Activated T-cell treated with anti-CD3 and anti-CD28 coated beads, Interleukin-2, amount 50 U/mL, for 72 hours (primary cell): ENCODE measurements at regions not wholly inside any gene's neighbourhood (a gene's known extent, or its start where the extent isn't known, plus 50 kb on each side); places are given as distances from the start of the nearest gene placed in this dataset.
"Not testable (repeated sequence)": the region's sequence is repeated elsewhere in the genome, so short reads cannot be mapped to it uniquely, and the experiment has no call there.

Source experiments
- ATAC-seq, 2 donors: fragments of 150-1000 bp; cut with Tn5 transposase; replicated peaks in 1 of 2; 2 replicates each; pipeline ENCODE4 v1.10.0; 2021; ENCODE audit warnings: moderate library complexity in 2 of 2, mild to moderate bottlenecking in 1 of 2
- DNase-seq, 2 donors: peaks; one replicate each; pipeline ENCODE4 v3.0.0; 2021 to 2022; ENCODE audit warnings: mixed read lengths in 1 of 2
- H3K27ac Mint-ChIP-seq: one replicate; pipeline ENCODE4 v1.8.0; 2022; ENCODE audit warnings: mild to moderate bottlenecking, moderate library complexity, mixed read lengths
- H3K27me3 Mint-ChIP-seq: one replicate; pipeline ENCODE4 v1.8.0; 2022; ENCODE audit warnings: low read depth, mixed read lengths
- H3K36me3 Mint-ChIP-seq, 2 donors: one replicate each; pipeline ENCODE4 v1.8.0; 2022; ENCODE audit warnings: mixed read lengths in 2 of 2, mild to moderate bottlenecking in 1 of 2; ENCODE audit not compliant: insufficient read depth in 2 of 2
- H3K4me1 Mint-ChIP-seq: one replicate; pipeline ENCODE4 v1.8.0; 2022; ENCODE audit warnings: low read depth, mixed read lengths
- H3K4me3 Mint-ChIP-seq, 2 donors: one replicate each; pipeline ENCODE4 v1.8.0; 2022; ENCODE audit warnings: mild to moderate bottlenecking in 2 of 2, mixed read lengths in 2 of 2, moderate library complexity in 2 of 2
- H3K9me3 Mint-ChIP-seq, 2 donors: one replicate each; pipeline ENCODE4 v1.8.0; 2022; ENCODE audit warnings: mixed read lengths in 2 of 2

GRCh38 chr14:48260394-48261295, 585.2 kb upstream of the MDGA2 start:
- not testable (repeated sequence) for H3K27ac Mint-ChIP-seq, H3K36me3 Mint-ChIP-seq

GRCh38 chr14:48259876-48260275, 584.5 kb upstream of the MDGA2 start:
- peaks cover 2 to 12% of the 10 kb centered on the region in 2 donors for H3K9me3 Mint-ChIP-seq
- not testable (repeated sequence) for H3K27me3 Mint-ChIP-seq, ATAC-seq, H3K4me1 Mint-ChIP-seq, H3K27ac Mint-ChIP-seq, H3K4me3 Mint-ChIP-seq, DNase-seq, H3K36me3 Mint-ChIP-seq

More at GRCh38 chr14:48260394-48261295, 585.2 kb upstream of the MDGA2 start:
- ATAC-seq, H3K4me1 Mint-ChIP-seq, H3K4me3 Mint-ChIP-seq, DNase-seq, H3K27me3 Mint-ChIP-seq: not testable (repeated sequence)
- peaks cover 2 to 14% of the 10 kb centered on the region in 2 donors for H3K9me3 Mint-ChIP-seq

GRCh38 chr14:48259232-48259631, 583.8 kb upstream of the MDGA2 start:
- not testable (repeated sequence) for DNase-seq, ATAC-seq, H3K4me3 Mint-ChIP-seq, H3K36me3 Mint-ChIP-seq, H3K27me3 Mint-ChIP-seq, H3K4me1 Mint-ChIP-seq, H3K27ac Mint-ChIP-seq
- peaks cover 2 to 12% of the 10 kb centered on the region in 2 donors for H3K9me3 Mint-ChIP-seq

- H3K27ac Mint-ChIP-seq, DNase-seq, H3K36me3 Mint-ChIP-seq, H3K27me3 Mint-ChIP-seq, H3K4me1 Mint-ChIP-seq, H3K4me3 Mint-ChIP-seq, ATAC-seq: not testable (repeated sequence)
- H3K9me3 Mint-ChIP-seq = peaks cover 2 to 12% of the 10 kb centered on the region in 2 donors
Observed at GRCh38 chr14:48258703-48259102, 583.3 kb upstream of the MDGA2 start.

GRCh38 chr14:48253020-48253419, 577.6 kb upstream of the MDGA2 start:
- ATAC-seq (no peak), DNase-seq (no peak)
- Mint-ChIP-seq H3K4me3 (no peak overlapping the region), H3K36me3 (no peaks in the 10 kb centered on the region), H3K27ac (no peak overlapping the region), H3K9me3 (peaks cover 0 to 4% of the 10 kb centered on the region in 2 donors), H3K4me1 (no peaks in the 10 kb centered on the region), H3K27me3 (no peaks in the 10 kb centered on the region)

GRCh38 chr14:48251290-48251689, 575.9 kb upstream of the MDGA2 start:
- no peak for DNase-seq

GRCh38 chr14:48250575-48250974, 575.2 kb upstream of the MDGA2 start:
- Mint-ChIP-seq H3K4me3 (no peak overlapping the region), H3K9me3 (peaks cover 0 to 4% of the 10 kb centered on the region in 2 donors), H3K4me1 (no peaks in the 10 kb centered on the region), H3K36me3 (no peaks in the 10 kb centered on the region), H3K27me3 (no peaks in the 10 kb centered on the region), H3K27ac (no peak overlapping the region)
- DNase-seq (no peak), ATAC-seq (no peak)

More at GRCh38 chr14:48251290-48251689, 575.9 kb upstream of the MDGA2 start:
- no peaks in the 10 kb centered on the region for H3K4me1 Mint-ChIP-seq
- ATAC-seq = no peak
- H3K27me3 Mint-ChIP-seq = no peaks in the 10 kb centered on the region
- no peaks in the 10 kb centered on the region for H3K36me3 Mint-ChIP-seq
- peaks cover 0 to 4% of the 10 kb centered on the region in 2 donors for H3K9me3 Mint-ChIP-seq
- no peak overlapping the region for H3K4me3 Mint-ChIP-seq
- no peak overlapping the region for H3K27ac Mint-ChIP-seq

- DNase-seq (no peak), ATAC-seq (no peak)
- H3K27me3 Mint-ChIP-seq = no peaks in the 10 kb centered on the region
- H3K36me3 Mint-ChIP-seq = no peaks in the 10 kb centered on the region
- H3K27ac Mint-ChIP-seq = no peak overlapping the region
- no peaks in the 10 kb centered on the region for H3K4me1 Mint-ChIP-seq
- no peak overlapping the region for H3K4me3 Mint-ChIP-seq
- H3K9me3 Mint-ChIP-seq = peaks cover 0 to 4% of the 10 kb centered on the region in 2 donors
Observed at GRCh38 chr14:48247977-48248376, 572.6 kb upstream of the MDGA2 start.

- H3K4me1 Mint-ChIP-seq = no peaks in the 10 kb centered on the region
- H3K27me3 Mint-ChIP-seq = no peaks in the 10 kb centered on the region
- no peak for DNase-seq
Observed at GRCh38 chr14:48243900-48244299, 568.5 kb upstream of the MDGA2 start.

GRCh38 chr14:48229091-48229490, 553.7 kb upstream of the MDGA2 start:
- Mint-ChIP-seq H3K27me3 (no peaks in the 10 kb centered on the region), H3K36me3 (no peaks in the 10 kb centered on the region), H3K27ac (no peak overlapping the region), H3K4me1 (no peaks in the 10 kb centered on the region), H3K4me3 (no peak overlapping the region), H3K9me3 (peaks cover 12 to 14% of the 10 kb centered on the region in 2 donors)
- ATAC-seq = no peak
- no peak for DNase-seq

More at GRCh38 chr14:48243900-48244299, 568.5 kb upstream of the MDGA2 start:
- Mint-ChIP-seq H3K36me3 (no peaks in the 10 kb centered on the region), H3K4me3 (no peak overlapping the region), H3K9me3 (peaks cover 0 to 4% of the 10 kb centered on the region in 2 donors), H3K27ac (no peak overlapping the region)
- no peak for ATAC-seq

- Mint-ChIP-seq H3K27ac (no peak overlapping the region), H3K27me3 (no peaks in the 10 kb centered on the region), H3K4me1 (no peaks in the 10 kb centered on the region), H3K36me3 (peaks cover 0 to 1% of the 10 kb centered on the region in 2 donors), H3K4me3 (no peak overlapping the region), H3K9me3 (peaks cover 2% of the 10 kb centered on the region in 2 donors)
- DNase-seq (no peak), ATAC-seq (no peak)
Observed at GRCh38 chr14:48193893-48194292, 518.5 kb upstream of the MDGA2 start.

- H3K4me3 Mint-ChIP-seq, DNase-seq, H3K4me1 Mint-ChIP-seq, H3K27ac Mint-ChIP-seq, H3K36me3 Mint-ChIP-seq, ATAC-seq, H3K27me3 Mint-ChIP-seq: not testable (repeated sequence)
- H3K9me3 Mint-ChIP-seq = peaks cover 7 to 12% of the 10 kb centered on the region in 2 donors
Observed at GRCh38 chr14:48149624-48150023, 474.2 kb upstream of the MDGA2 start.

GRCh38 chr14:48140804-48141203, 465.4 kb upstream of the MDGA2 start:
- no peaks in the 10 kb centered on the region for H3K36me3 Mint-ChIP-seq
- no peaks in the 10 kb centered on the region for H3K4me1 Mint-ChIP-seq
- no peaks in the 10 kb centered on the region for H3K27me3 Mint-ChIP-seq
- H3K27ac Mint-ChIP-seq = no peak overlapping the region
- ATAC-seq (no peak), DNase-seq (no peak)
- H3K4me3 Mint-ChIP-seq = no peak overlapping the region
- peaks cover 4 to 5% of the 10 kb centered on the region in 2 donors for H3K9me3 Mint-ChIP-seq
